Ectodermal cell (in vitro differentiated cells): ENCODE measurements at regions not wholly inside any gene's neighbourhood (a gene's known extent, or its start where the extent isn't known, plus 50 kb on each side); places are given as distances from the start of the nearest gene placed in this dataset.
"Not testable (repeated sequence)": the region's sequence is repeated elsewhere in the genome, so short reads cannot be mapped to it uniquely, and the experiment has no call there.

ENCODE experiments used
- H3K27ac ChIP-seq: 2 replicates; pipeline ENCODE4 v1.7.0; 2013; ENCODE audit warnings: mild to moderate bottlenecking, low read depth, low read length; ENCODE audit not compliant: insufficient read depth, poor library complexity, severe bottlenecking
- H3K27me3 ChIP-seq: 2 replicates; pipeline ENCODE4 v1.7.0; 2013; ENCODE audit warnings: mild to moderate bottlenecking, low read length; ENCODE audit not compliant: insufficient read depth, control insufficient read depth, poor library complexity, severe bottlenecking
- H3K36me3 ChIP-seq: one replicate; pipeline ENCODE4 v1.7.0; 2013; ENCODE audit warnings: low read length; ENCODE audit not compliant: control insufficient read depth, insufficient read depth
- H3K4me1 ChIP-seq: one replicate; pipeline ENCODE4 v1.7.0; 2013; ENCODE audit warnings: low read length; ENCODE audit not compliant: control insufficient read depth, insufficient read depth
- H3K4me3 ChIP-seq: 2 replicates; pipeline ENCODE4 v1.7.0; 2013; ENCODE audit warnings: low read depth, low read length, control low read depth; ENCODE audit not compliant: insufficient read depth
- H3K9me3 ChIP-seq: 2 replicates; pipeline ENCODE4 v1.7.0; 2013; ENCODE audit warnings: mild to moderate bottlenecking, low read length, moderate library complexity; ENCODE audit not compliant: control insufficient read depth
- WGBS, 2 experiments: methylation state at CpG; one replicate each; pipeline ENCODE4 v1.1.7; 2013; ENCODE audit warnings: missing lambda C conversion rate in 2 of 2; 5-methylcytosine and 5-hydroxymethylcytosine counted together

DNA sequence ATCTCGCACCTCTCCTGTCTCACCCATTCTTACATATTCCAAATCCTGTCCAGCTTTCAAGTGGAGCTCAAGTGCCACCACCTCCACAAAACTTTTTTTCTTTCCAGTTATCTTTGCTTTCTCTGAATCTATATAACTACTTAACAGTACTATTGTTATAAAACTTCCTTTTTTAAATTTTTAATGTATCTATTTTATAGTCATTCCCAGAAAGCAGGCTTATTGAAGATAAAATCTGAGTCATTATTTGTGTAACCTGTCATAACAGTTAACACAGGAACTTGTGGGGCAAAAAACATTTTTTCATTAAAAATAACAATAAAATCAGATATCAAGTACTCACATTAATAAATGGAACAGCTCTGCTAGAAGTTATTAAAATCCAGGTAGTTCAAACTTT lies 73.3 kb upstream of the ALCAM start:
- Histone ChIP-seq H3K27ac (no peak overlapping the region), H3K4me1 (no peaks in the 10 kb centered on the region), H3K4me3 (no peak overlapping the region), H3K9me3 (no peaks in the 10 kb centered on the region), H3K36me3 (no peaks in the 10 kb centered on the region), H3K27me3 (no peaks in the 10 kb centered on the region)
- 92% methylated on average over 1 of the region's 1 CpG for WGBS, 2 experiments

- not testable (repeated sequence) for H3K4me3 ChIP-seq
Measured at GRCh38 chr3:105296182-105296822, 70.4 kb upstream of the ALCAM start.

GRCh38 chr3:105304487-105304886 lies 62.2 kb upstream of the ALCAM start:
- no peaks in the 10 kb centered on the region for H3K4me1 ChIP-seq
- H3K27me3 ChIP-seq: no peaks in the 10 kb centered on the region
- H3K27ac ChIP-seq: no peak overlapping the region
- WGBS, 2 experiments: 100% methylated on average over 1 of the region's 1 CpG
- no peak overlapping the region for H3K4me3 ChIP-seq
- no peaks in the 10 kb centered on the region for H3K9me3 ChIP-seq
- no peaks in the 10 kb centered on the region for H3K36me3 ChIP-seq

More at GRCh38 chr3:105296182-105296822, 70.4 kb upstream of the ALCAM start:
- H3K9me3 ChIP-seq, H3K27me3 ChIP-seq, H3K36me3 ChIP-seq, H3K4me1 ChIP-seq, H3K27ac ChIP-seq: not testable (repeated sequence)
- WGBS, 2 experiments: 91 to 94% methylated on average over 28 of the region's 28 CpGs

GRCh38 chr3:105315144-105315543 lies 51.6 kb upstream of the ALCAM start:
- Histone ChIP-seq H3K4me3 (no peak overlapping the region), H3K27ac (no peak overlapping the region), H3K27me3 (no peaks in the 10 kb centered on the region), H3K4me1 (no peaks in the 10 kb centered on the region), H3K9me3 (no peaks in the 10 kb centered on the region), H3K36me3 (no peaks in the 10 kb centered on the region)
- WGBS, 2 experiments: 100% methylated on average over 1 of the region's 1 CpG; no CpG with 5 or more reads in 1 of the 2 experiments

GRCh38 chr3:105315815-105316214 lies 50.9 kb upstream of the ALCAM start:
- WGBS, 2 experiments: 89 to 97% methylated on average over 3 of the region's 3 CpGs
- Histone ChIP-seq H3K36me3 (no peaks in the 10 kb centered on the region), H3K27ac (no peak overlapping the region), H3K9me3 (no peaks in the 10 kb centered on the region), H3K4me1 (no peaks in the 10 kb centered on the region), H3K27me3 (no peaks in the 10 kb centered on the region), H3K4me3 (no peak overlapping the region)

DNA sequence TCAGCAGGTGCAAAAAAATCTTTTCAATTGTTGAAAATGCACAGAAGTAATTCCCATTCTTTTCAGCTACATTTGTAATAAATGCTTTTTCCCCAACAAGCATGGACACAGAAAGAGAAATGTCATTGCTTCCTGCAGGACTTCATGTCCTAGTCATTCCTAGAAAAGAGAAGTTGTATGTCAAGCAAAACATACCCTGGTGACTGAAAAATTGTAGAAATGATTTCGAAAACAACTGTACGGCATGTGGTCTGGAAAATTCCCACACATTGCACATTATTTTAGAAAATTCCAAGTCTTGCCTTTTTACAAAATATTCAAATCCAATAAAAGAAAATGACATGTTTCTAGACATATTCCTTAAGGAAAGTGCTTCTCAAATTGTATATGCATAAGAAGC lies 50.4 kb upstream of the ALCAM start:
- Histone ChIP-seq H3K4me1 (no peaks in the 10 kb centered on the region), H3K9me3 (no peaks in the 10 kb centered on the region), H3K27ac (no peak overlapping the region), H3K4me3 (no peak overlapping the region), H3K27me3 (no peaks in the 10 kb centered on the region), H3K36me3 (no peaks in the 10 kb centered on the region)
- WGBS, 2 experiments: 98 to 100% methylated on average over 2 of the region's 2 CpGs
